Cardiac fibroblast (primary cell): ENCODE measurements at regions not wholly inside any gene's neighbourhood (a gene's known extent, or its start where the extent isn't known, plus 50 kb on each side); places are given as distances from the start of the nearest gene placed in this dataset.

Experiments used
- DNase-seq, 2 donors: peaks; one replicate each; pipeline versions ENCODE4 v3.0.0 to v3.0.0-alpha.2; 2010; ENCODE audit warnings: low read depth in 2 of 2
- H3K4me3 ChIP-seq, 2 donors: replicated peaks in 1 of 2; 1 replicate in 1 of 2; 2 replicates in 1 of 2; pipeline ENCODE4 v1.5.1; 2011; ENCODE audit warnings: low read depth in 2 of 2, low read length in 2 of 2, mild to moderate bottlenecking in 2 of 2, moderate library complexity in 1 of 2
- CTCF ChIP-seq: IDR thresholded peaks from one replicate; pipeline ENCODE4 v1.5.1; 2011; ENCODE audit warnings: low read depth, mild to moderate bottlenecking, low read length, inconsistent platforms

- DNase-seq, result no peak
- no peak overlapping the region for H3K4me3 ChIP-seq
- TF ChIP-seq CTCF, result no peak
These were observed 89.0 kb downstream of the SLC2A10 start for GRCh38 chr20:46798430-46798829.

GRCh38 chr20:46799781-46800408 lies 90.4 kb downstream of the SLC2A10 start:
- TF ChIP-seq CTCF, result no peak

GRCh38 chr20:46800409-46800804 lies 91.0 kb downstream of the SLC2A10 start:
- no peak for TF ChIP-seq CTCF
- H3K4me3 ChIP-seq, result no peak overlapping the region
- no peak for DNase-seq

More at GRCh38 chr20:46799781-46800408, 90.4 kb downstream of the SLC2A10 start:
- no peak for DNase-seq
- H3K4me3 ChIP-seq, result no peak overlapping the region

- TF ChIP-seq CTCF, result no peak
- no peak for DNase-seq
- H3K4me3 ChIP-seq, result no peak overlapping the region
These were observed 91.7 kb downstream of the SLC2A10 start for GRCh38 chr20:46801003-46801702.

GRCh38 chr20:46802722-46803121 lies 91.9 kb upstream of the EYA2 start:
- H3K4me3 ChIP-seq, result no peak overlapping the region
- TF ChIP-seq CTCF, result no peak
- no peak for DNase-seq

GRCh38 chr20:46803123-46804020 lies 91.3 kb upstream of the EYA2 start:
- no peak for DNase-seq
- no peak for TF ChIP-seq CTCF
- H3K4me3 ChIP-seq, result no peak overlapping the region
